Sigmoid colon (tissue), 4 donors: ENCODE measurements at regions not wholly inside any gene's neighbourhood (a gene's known extent, or its start where the extent isn't known, plus 50 kb on each side); places are given as distances from the start of the nearest gene placed in this dataset.

Source experiments
- POLR2A ChIP-seq, 2 donors: fragments of 450-650 bp; IDR thresholded peaks; one replicate each; pipeline ENCODE4 v1.6.1; 2016; ENCODE audit warnings: antibody characterized with exemption in 2 of 2, mild to moderate bottlenecking in 2 of 2, moderate library complexity in 2 of 2
- POLR2AphosphoS5 ChIP-seq, 4 donors: sonication (generic); formaldehyde crosslinking; IDR thresholded peaks; one replicate each; pipeline ENCODE4 v1.6.1; 2017; ENCODE audit warnings: antibody characterized with exemption in 4 of 4
- TF ChIP-seq, protein P1 (sequence below), 4 experiments: fragments of 450-650 bp in 3 of 4; fragments of 200-600 bp in 1 of 4; IDR thresholded peaks; one replicate each; pipeline ENCODE4 v1.5.1; 2016 to 2019; ENCODE audit warnings: antibody characterized with exemption in 4 of 4, mild to moderate bottlenecking in 3 of 4, moderate library complexity in 2 of 4

- TF ChIP-seq, protein P1, sequence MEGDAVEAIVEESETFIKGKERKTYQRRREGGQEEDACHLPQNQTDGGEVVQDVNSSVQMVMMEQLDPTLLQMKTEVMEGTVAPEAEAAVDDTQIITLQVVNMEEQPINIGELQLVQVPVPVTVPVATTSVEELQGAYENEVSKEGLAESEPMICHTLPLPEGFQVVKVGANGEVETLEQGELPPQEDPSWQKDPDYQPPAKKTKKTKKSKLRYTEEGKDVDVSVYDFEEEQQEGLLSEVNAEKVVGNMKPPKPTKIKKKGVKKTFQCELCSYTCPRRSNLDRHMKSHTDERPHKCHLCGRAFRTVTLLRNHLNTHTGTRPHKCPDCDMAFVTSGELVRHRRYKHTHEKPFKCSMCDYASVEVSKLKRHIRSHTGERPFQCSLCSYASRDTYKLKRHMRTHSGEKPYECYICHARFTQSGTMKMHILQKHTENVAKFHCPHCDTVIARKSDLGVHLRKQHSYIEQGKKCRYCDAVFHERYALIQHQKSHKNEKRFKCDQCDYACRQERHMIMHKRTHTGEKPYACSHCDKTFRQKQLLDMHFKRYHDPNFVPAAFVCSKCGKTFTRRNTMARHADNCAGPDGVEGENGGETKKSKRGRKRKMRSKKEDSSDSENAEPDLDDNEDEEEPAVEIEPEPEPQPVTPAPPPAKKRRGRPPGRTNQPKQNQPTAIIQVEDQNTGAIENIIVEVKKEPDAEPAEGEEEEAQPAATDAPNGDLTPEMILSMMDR (IDR thresholded peaks at IDR 0.05) = no peak
- no peak for TF ChIP-seq POLR2A (IDR thresholded peaks at IDR 0.05)
- no peak for TF ChIP-seq POLR2AphosphoS5 (IDR thresholded peaks at IDR 0.05)
Observed at GRCh38 chr5:3996707-3997336, 401.2 kb downstream of the IRX1 start.
